NCI-H1694 treated with DMSO at 0.1 percent for 48 hours (cell line): ENCODE measurements at regions not wholly inside any gene's neighbourhood (a gene's known extent, or its start where the extent isn't known, plus 50 kb on each side); places are given as distances from the start of the nearest gene placed in this dataset.
"Not testable (repeated sequence)": the region's sequence is repeated elsewhere in the genome, so short reads cannot be mapped to it uniquely, and the experiment has no call there.

Experiments
- DNase-seq: peaks from one replicate; lab custom pipeline; 2025; lab: John Stamatoyannopoulos, UW

GRCh38 chr4:13985837-13986236, 358.3 kb upstream of the BOD1L1 start:
- no peak for DNase-seq

- no peak for DNase-seq
These were observed 359.0 kb upstream of the BOD1L1 start for GRCh38 chr4:13986548-13986947.

DNA sequence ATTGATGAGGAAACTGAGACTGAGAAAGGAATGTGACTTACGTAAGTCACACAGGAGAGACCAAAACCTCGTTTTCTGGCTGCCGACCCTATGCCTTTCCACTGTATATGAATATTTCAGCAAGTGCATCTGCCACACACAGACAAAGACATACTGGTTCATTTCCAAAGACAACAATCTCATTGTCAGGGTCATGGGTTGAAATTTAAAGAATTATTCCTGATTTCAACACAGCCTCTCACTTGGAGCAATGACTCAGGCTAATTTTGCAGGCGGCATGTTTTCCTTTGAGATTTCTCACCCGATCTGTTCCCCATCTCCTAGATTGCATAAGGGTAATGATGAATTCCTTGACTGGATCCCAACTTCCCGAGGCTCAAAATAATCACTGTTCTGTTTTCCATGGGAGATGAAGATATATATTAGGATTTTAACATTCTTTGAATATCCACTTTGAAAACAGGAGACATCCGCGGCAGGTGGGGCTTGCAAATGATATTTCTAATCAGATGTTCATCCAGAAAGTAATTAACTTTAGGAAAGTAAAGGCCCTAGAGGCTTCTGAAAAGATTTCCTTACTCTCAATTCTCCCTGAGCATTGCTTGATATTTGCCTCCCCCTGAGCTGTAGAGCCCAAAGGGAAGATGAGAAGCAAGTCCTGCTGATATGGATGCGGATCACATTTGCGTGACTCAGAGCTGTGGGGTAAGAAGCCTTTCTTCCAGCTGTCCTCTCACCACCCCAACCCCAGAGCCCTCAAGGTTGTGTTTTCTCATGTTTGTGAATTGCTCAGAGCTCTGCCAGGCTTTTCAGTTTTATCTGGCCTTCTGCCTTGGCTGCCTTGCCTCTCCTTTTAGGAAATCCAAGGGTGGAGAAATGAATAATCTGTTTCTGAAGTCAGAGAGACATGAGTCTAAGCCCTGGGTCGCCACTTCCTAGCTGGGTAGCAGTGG, 361.1 kb upstream of the BOD1L1 start:
- no peak for DNase-seq

DNA sequence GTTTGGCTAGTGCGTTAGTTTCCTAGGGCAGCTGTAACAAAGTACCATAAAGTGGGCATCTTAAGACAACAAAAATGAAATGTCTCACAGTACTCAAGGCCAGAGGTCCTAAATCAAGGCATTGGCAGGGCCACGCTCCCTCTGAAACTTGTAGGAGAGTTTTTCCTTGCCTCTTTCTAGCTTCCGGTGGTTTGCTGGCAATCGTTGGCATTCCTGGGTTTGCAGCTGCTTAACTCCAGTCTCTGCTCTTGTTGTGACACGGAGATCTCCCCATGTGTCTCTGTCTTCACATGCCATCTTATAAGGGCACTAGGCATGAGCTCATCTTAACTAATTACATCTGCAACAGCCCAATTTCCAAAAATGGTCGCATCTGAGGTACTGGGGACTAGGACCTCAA, 362.0 kb upstream of the BOD1L1 start:
- no peak for DNase-seq

DNA sequence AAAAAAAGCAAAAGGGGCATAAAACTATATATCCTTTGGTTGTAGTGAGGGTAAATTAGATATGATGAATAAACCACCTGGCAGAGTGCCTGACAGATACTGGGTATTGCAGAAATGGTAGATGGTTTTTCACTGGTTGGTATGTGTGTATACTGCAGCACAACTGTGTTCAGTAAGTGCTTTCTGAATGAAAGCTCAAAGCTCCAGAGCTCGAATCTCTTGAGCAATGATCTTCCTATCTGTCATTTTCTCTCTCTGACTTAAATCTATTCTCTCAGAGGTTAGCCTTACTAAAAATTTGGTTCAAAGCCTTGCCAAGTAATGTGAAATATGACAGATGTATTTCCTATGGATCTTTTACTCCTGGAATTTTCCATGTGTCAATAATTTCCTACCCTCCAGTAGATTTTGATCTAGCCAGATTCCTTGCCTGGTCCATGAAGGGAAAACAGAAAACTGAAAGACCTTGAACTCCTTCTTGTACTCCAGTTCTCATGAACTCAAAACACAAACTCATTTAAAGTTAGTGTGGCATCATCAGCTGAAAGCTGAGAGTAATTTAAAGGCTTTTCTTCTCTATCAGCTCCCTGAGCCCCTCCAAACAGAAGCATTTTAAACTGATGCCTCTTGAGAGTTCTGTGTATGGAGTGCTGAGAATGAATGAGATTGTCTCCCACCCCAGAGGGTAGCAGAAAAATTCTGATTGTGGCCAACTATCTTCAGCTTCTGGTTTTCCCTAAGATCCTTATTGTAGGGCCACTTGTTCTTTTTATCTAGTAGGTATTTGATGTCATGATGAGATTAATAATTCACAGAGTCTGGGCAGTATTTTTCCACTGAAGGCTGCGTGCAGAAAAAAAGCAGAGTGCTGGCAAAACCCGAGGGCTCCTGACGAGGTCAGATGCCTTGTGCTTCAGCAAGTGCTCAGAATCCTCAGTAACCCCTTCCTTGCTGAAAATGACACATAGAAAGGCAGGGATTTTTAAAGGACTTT, 363.4 kb upstream of the BOD1L1 start:
- DNase-seq: no peak

DNA sequence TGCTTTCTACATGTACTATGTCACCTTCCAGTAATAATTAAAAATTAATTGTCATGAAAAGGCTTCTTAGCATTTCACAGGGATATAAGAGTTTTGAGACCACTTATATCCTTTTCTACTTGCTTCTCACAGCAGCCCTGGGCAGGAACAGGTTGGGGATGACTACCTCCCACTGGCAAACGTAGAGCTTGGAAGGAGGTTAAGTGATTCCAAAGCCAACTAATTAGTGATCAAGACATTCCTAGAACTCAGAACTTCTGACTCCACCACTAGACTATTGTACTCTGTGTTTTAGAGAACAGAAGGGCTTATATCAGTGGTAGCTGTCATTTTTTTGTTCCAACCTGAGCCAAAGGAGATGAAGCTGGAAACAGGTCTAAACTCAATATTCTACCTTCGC, 364.5 kb upstream of the BOD1L1 start:
- no peak for DNase-seq

- no peak for DNase-seq
These were observed 365.5 kb upstream of the BOD1L1 start for GRCh38 chr4:13992975-13993520.

GRCh38 chr4:13994016-13994415, 366.5 kb upstream of the BOD1L1 start:
- no peak for DNase-seq

DNA sequence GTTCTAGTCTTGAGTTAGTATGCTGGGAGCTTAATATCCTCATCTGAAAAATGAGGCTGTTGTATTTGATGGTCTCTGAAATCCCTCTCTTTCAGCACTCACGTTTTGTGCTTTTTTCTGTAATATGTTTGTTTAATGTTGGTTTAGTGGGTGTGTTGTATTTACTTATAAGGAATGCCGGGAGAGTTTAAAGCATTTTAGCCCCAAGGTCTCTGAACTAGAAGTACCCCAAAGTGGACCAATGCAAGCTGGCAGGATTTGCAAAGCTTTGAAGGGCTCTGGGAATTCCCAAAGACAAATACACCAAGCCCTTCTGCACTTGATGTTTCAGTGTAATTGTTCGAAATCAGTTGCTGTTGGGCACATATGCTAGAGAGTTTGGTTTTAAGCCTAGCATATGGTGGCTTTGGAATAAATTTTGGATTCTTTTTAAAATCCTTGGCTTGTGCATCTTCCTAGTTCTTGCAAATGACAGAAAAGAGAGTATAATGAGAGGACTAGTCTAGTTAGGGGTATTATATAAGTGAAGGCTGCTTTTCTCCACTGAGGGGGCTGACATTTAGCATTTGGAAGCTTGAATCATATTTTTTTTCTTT, 371.4 kb upstream of the BOD1L1 start:
- DNase-seq: no peak

DNA sequence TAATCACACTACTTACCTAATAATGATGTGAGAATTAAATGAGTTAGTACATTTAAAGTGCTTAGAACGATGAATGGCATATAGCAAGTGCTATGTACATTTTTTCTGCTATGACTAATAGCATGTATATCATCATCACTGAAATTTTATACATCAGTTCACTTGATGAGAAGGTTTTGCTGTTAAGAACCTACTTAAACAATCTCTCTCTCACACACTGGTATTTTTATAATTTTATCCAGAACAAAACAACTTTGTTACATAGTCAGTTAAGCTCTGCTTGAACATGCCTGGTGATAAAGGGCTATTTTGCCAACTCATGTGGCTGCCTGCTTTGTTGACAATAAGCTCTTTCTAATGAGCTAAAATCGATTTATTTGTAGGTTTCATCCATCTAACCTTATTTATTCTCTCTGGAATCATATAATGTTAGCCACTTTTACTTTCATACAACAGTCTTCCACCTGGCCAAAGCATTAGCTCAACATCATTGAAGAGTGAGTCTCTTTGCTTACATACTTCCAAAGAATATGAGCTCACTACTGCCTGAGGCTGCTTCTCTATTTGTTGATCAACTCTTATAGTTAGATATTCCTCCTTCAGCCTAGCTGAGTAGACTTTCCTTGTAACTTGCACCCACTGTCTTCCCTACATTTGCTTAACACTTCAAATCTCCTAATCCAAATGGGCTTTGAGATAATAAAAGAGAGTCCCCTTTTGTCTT, 372.7 kb upstream of the BOD1L1 start:
- no peak for DNase-seq

DNA sequence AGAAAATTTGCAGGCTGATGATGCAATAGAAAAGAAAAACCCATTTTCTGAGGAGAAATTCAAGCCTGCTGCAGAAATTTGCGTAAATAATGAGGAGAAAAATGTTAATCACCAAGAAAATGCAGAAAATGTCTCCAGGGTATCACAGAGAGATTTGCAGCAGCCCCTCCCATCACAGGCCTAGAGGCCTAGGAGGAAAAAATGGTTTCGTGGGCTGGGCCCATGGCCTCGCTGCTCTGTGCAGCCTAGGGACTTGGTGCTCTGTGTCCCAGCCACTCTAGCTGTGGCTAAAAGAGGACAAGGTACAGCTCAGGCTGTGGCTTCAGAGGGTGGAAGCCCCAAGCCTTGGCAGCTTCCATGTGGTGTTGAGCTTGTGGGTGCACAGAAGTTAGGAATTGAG, 374.8 kb upstream of the BOD1L1 start:
- not testable (repeated sequence) for DNase-seq

GRCh38 chr4:14008494-14008893, 381.0 kb upstream of the BOD1L1 start:
- no peak for DNase-seq

- no peak for DNase-seq
These were observed 390.8 kb upstream of the BOD1L1 start for GRCh38 chr4:14018191-14018853.

DNA sequence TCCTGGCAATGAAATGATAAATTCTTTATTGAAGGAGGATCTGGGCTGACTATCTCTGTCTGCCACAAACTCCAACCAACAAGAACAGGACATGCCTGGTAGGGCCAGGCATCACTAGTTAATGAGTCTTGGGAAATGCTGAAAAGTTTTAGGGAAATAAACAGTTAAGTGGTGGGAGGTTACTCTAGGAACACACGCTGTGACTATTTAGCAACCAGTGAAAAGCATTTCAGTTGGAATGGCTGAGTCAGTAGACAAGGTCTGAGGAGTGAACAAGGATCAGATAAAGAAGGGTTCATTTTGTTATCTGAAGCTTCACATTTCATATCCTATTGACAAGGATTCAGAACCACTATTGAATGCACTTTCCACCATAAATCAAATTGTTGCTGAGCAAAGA, 394.9 kb upstream of the BOD1L1 start:
- DNase-seq: no peak

GRCh38 chr4:14023036-14023435, 395.5 kb upstream of the BOD1L1 start:
- DNase-seq: no peak

DNA sequence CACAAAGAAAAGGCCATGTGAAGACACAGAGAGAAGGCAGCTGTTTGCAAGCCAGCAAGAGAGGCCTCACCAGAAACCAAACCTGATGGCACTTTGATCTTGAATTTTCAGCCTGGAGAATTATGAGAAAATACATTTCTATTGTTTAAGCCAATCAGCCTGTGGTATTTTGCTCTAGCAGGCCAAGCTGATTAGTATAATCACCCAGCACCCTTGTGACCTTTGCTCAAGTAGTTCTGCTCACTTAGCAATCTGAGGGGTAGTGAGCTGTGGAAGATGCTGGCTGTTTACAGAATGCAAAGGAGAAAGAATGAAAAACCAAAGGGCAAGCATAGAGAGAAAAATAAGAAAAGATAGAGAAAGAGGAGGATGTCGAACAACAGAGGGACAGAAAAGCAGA, 396.4 kb upstream of the BOD1L1 start:
- no peak for DNase-seq

DNA sequence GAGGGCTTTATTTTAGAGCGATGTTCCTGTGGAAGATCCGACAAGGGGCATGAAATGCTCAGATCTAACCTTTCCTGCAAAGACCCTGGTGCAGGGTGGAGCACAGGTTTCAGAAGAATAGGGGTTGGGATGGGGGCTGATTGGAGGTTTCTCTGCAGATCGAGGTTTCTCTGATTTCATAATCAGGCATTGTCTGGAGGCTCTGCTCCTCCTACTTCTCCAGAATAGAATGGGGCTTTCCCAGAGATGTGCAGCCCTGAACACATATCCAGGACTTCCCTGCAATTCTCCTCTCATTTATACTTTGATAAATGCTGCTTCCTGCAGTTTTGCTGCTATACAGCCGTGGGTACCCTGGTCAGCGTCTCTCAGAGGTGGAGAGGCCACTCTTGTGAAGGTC, 397.6 kb upstream of the BOD1L1 start:
- no peak for DNase-seq

DNA sequence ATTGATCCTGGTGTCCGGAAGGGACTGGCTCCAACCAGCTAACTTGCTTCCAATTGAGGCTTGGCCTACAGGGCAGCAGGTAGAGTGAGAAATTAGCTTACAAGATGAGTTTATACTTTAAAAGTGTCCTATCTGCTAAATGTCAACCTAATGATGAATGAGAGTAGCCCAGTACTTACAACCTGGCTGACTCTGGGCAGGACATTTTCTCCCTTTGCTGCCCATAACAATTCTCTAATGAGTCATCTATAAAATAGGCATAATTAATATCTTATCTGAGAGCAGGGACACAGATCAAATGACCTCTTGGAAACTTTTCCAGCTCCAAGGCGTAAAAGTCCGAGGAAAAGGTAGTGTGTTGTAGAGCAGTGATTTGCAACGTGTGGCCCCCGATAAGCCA, 398.4 kb upstream of the BOD1L1 start:
- no peak for DNase-seq

DNA sequence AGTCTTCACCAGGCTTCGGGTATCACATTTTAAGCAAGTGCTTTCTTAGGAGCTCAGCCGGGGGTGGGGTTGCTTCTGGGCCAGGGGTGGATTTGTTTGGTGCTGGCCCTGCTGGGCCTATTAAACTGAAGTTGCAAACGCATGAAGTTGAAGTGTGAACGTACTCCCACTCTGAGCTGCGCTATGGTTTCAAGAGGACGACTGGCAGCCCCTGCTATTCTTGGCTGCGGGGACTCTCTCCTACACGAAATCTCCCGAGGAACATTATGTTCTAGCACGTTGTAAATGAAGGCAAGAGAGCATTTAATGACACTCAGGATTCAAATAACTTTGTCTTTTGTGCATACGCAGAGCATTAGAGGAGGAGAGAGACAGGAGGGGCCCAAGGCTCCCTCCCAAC, 401.3 kb upstream of the BOD1L1 start:
- DNase-seq: no peak

DNA sequence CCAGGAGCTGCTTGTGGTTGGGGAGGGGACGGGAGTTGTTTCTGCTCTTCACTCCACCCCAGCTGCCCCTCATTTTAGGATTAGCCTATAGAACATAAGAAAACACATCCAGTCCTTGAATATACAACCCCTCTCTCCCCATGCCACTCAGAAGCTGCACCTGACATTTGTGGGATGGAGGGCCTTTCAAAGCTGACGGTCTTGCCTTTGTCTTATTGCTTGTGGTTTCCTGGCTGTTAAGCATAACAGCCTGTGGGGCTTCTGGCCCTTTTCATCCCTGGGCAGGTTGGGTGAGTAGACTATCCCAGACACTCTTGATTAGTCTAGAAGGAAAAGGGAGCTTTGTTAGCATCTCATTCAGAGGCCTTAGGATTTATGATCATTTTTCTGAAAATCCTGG, 407.6 kb upstream of the BOD1L1 start:
- no peak for DNase-seq

DNA sequence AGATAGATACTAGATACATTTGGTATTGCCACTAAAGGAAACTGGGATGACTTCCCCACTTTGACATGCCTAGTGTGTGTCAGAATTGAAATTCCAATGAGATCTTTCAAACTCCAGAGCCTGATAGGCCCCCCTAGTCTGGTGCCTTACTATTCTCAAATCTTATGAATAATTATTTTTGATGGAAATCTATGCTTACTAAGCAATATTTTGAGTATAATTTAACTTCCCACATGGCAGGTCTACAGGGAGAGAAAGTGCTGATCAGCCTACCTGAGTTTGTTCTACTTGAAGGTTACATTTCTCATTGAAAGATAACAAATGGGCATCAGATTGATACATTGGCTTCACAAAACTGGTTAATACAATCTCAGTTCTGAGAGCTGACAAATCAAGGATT, 415.7 kb upstream of the BOD1L1 start:
- no peak for DNase-seq
